ENCODE measurements at regions not wholly inside any gene's neighbourhood (a gene's known extent, or its start where the extent isn't known, plus 50 kb on each side); places are given as distances from the start of the nearest gene placed in this dataset.

DNA sequence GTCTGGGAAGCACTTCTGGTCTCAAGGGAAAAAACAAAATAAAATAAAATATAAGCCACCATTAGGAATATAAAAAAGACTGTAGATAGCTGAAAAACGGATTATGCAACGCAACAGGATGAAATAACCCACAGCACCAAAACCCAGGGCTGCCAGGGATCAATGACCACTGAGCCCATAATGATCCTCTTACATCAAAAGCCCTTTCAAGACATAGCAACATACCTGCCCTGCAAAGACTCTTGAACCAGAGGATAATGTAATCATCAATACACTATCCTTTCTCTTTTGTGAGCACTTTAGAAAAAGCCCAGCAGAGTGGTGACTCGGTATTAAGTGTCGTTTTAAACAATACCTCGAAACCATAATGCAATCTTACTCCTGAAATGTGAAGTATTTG lies 235.0 kb upstream of the SOX21 start:
- Histone ChIP-seq H3K27ac (no peak overlapping the region), H3K4me3 (no peak overlapping the region), H3K27me3 (no peaks in the 10 kb centered on the region), H3K4me1 (ENCODE audit: insufficient read depth) (no peaks in the 10 kb centered on the region), H3K36me3 (no peaks in the 10 kb centered on the region), H3K9me3 (no peaks in the 10 kb centered on the region)
- TF ChIP-seq, protein P1, sequence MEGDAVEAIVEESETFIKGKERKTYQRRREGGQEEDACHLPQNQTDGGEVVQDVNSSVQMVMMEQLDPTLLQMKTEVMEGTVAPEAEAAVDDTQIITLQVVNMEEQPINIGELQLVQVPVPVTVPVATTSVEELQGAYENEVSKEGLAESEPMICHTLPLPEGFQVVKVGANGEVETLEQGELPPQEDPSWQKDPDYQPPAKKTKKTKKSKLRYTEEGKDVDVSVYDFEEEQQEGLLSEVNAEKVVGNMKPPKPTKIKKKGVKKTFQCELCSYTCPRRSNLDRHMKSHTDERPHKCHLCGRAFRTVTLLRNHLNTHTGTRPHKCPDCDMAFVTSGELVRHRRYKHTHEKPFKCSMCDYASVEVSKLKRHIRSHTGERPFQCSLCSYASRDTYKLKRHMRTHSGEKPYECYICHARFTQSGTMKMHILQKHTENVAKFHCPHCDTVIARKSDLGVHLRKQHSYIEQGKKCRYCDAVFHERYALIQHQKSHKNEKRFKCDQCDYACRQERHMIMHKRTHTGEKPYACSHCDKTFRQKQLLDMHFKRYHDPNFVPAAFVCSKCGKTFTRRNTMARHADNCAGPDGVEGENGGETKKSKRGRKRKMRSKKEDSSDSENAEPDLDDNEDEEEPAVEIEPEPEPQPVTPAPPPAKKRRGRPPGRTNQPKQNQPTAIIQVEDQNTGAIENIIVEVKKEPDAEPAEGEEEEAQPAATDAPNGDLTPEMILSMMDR (IDR thresholded peaks at IDR 0.05) = no peak
- no peak for TF ChIP-seq EP300 (IDR thresholded peaks at IDR 0.05)
- TF ChIP-seq POLR2A (IDR thresholded peaks at IDR 0.05) = no peak
- 76 to 87% (median 83%) methylated on average over 5 of the region's 5 CpGs for WGBS, 3 donors
- DNase-seq = no peak
- intact Hi-C loops (cut with DNase I) = no loop called here

DNA sequence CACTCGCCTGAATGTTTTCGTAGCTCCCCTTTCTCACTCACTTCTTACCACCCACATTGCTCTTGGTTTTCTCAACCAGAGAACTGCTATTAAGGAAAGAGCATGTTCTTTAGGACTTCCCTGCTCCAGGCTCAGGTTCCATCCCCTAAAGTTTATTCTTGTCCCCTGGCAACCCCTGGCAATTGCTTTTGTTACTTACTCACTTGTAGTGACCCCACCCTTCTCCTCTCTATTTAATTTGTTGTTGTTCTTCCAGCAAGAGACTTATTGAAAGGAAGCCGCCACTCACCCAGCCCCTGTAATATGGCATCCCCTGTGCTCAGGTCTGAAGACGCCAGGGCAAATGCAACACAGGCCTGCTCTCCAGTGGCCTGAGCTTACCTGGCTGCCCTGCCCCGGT lies 233.7 kb upstream of the SOX21 start:
- intact Hi-C loops (cut with DNase I) = no loop called here
- Histone ChIP-seq H3K36me3 (no peaks in the 10 kb centered on the region), H3K27ac (no peak overlapping the region), H3K4me3 (no peak overlapping the region), H3K9me3 (no peaks in the 10 kb centered on the region), H3K27me3 (no peaks in the 10 kb centered on the region), H3K4me1 (ENCODE audit: insufficient read depth) (no peaks in the 10 kb centered on the region)
- TF ChIP-seq POLR2A (IDR thresholded peaks at IDR 0.05) (no peak), EP300 (IDR thresholded peaks at IDR 0.05) (no peak)
- TF ChIP-seq, protein P1 (IDR thresholded peaks at IDR 0.05) = no peak
- DNase-seq = no peak
- WGBS, 3 donors = 92 to 95% (median 93%) methylated on average over 5 of the region's 5 CpGs

DNA sequence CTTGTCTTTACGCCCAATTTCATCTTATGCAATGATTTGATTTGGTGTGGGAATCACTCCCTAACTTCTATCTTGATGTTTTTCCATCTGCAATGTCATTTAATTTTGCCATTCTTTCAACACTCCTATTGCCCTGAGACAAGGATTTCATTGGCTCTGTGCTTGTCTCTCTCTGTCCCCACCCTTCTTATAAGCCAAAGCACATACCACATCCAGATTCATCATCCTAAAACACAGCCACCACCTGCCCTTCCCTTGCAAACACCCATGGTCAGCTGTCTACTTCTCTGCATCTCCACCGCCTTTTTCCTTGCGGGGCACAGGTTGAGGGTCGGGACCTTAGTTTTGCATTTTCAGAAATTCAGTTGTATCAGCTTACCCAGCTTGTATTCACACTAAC lies 225.8 kb upstream of the SOX21 start:
- Histone ChIP-seq H3K27ac (no peak overlapping the region), H3K36me3 (no peaks in the 10 kb centered on the region), H3K4me1 (ENCODE audit: insufficient read depth) (no peaks in the 10 kb centered on the region), H3K9me3 (no peaks in the 10 kb centered on the region), H3K27me3 (no peaks in the 10 kb centered on the region), H3K4me3 (no peak overlapping the region)
- 78 to 87% (median 80%) methylated on average over 4 of the region's 4 CpGs for WGBS, 3 donors
- TF ChIP-seq EP300 (IDR thresholded peaks at IDR 0.05) = no peak
- TF ChIP-seq POLR2A (IDR thresholded peaks at IDR 0.05) = no peak
- TF ChIP-seq, protein P1 (IDR thresholded peaks at IDR 0.05) = no peak
- intact Hi-C loops (cut with DNase I) = no loop called here
- no peak for DNase-seq

DNA sequence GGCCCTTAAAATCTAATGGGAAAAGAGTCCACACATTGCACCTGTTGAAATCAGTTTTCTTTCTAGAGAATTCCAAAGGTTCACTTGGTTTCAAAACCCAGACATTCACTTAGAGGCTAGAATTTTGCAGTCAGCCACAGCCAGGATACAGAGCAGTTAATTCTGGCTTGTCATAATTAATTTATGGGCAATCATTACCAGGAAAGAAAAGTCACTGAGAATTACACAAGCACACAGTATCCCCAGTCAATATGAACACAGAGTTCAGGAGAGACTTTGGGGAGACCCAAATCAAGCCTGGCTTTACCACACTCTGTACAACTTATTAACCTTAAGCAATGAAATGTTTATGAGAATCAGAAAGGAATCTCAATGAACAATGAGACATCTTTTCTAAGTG lies 224.3 kb upstream of the SOX21 start:
- Histone ChIP-seq H3K27me3 (no peaks in the 10 kb centered on the region), H3K4me3 (no peak overlapping the region), H3K9me3 (no peaks in the 10 kb centered on the region), H3K36me3 (no peaks in the 10 kb centered on the region), H3K4me1 (ENCODE audit: insufficient read depth) (no peaks in the 10 kb centered on the region), H3K27ac (no peak overlapping the region)
- no peak for TF ChIP-seq POLR2A (IDR thresholded peaks at IDR 0.05)
- TF ChIP-seq EP300 (IDR thresholded peaks at IDR 0.05) = no peak
- TF ChIP-seq, protein P1 (IDR thresholded peaks at IDR 0.05) = no peak
- intact Hi-C loops (cut with DNase I) = no loop called here
- no peak for DNase-seq

DNA sequence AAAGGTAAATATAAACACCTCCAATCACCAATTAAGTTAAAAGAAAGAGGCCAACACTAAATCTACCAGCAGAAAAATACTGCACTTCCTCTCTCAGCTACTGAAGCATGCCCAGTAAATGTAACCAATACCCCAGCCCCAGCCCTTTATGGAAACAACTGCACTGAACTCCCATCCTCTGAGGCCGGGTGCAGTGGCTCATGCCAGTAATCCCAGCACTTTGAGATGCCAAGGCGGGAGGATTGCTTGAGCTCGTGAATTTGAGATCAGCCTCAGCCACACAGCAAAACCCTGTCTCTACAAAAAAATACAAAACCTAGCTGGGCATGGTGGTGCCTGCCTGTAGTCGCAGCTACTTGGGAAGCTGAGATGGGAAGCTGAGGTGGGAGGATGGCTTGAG lies 221.6 kb upstream of the SOX21 start:
- Histone ChIP-seq H3K4me1 (ENCODE audit: insufficient read depth) (no peaks in the 10 kb centered on the region), H3K27ac (no peak overlapping the region), H3K36me3 (no peaks in the 10 kb centered on the region), H3K27me3 (no peaks in the 10 kb centered on the region), H3K9me3 (no peaks in the 10 kb centered on the region), H3K4me3 (no peak overlapping the region)
- TF ChIP-seq, protein P1 (IDR thresholded peaks at IDR 0.05) = no peak
- intact Hi-C loops (cut with DNase I) = no loop called here
- no peak for DNase-seq
- WGBS, 3 donors = 84 to 92% (median 92%) methylated on average over 4 of the region's 4 CpGs
